NOMO-1 (cell line): ENCODE measurements at regions not wholly inside any gene's neighbourhood (a gene's known extent, or its start where the extent isn't known, plus 50 kb on each side); places are given as distances from the start of the nearest gene placed in this dataset.

Experiments used
- DNase-seq, 2 experiments: peaks; one replicate each; lab custom pipeline; 2025; ENCODE audit not compliant: unreplicated experiment in 2 of 2; lab: John Stamatoyannopoulos, UW

- DNase-seq, result peak; percentile 39 to 72
These were observed 172.3 kb upstream of the MCTP2 start for GRCh38 chr15:94059013-94059587.

GRCh38 chr15:94057305-94057704 lies 174.1 kb upstream of the MCTP2 start:
- no peak for DNase-seq

- peak in 1 of 2 experiments; percentile 24 for DNase-seq
These were observed 175.0 kb upstream of the MCTP2 start for GRCh38 chr15:94056314-94056713.

- no peak for DNase-seq
These were observed 177.7 kb upstream of the MCTP2 start for GRCh38 chr15:94053626-94054025.

- no peak for DNase-seq
These were observed 178.7 kb upstream of the MCTP2 start for GRCh38 chr15:94052711-94053110.

GRCh38 chr15:94047566-94047965 lies 183.8 kb upstream of the MCTP2 start:
- DNase-seq, result no peak

- DNase-seq, result no peak
These were observed 189.0 kb upstream of the MCTP2 start for GRCh38 chr15:94042180-94042928.

- no peak for DNase-seq
These were observed 189.6 kb upstream of the MCTP2 start for GRCh38 chr15:94041746-94042145.

- no peak for DNase-seq
These were observed 190.7 kb upstream of the MCTP2 start for GRCh38 chr15:94040541-94041248.

- DNase-seq, result no peak
These were observed 195.2 kb upstream of the MCTP2 start for GRCh38 chr15:94036156-94036555.

- DNase-seq, result no peak
These were observed 197.7 kb upstream of the MCTP2 start for GRCh38 chr15:94033683-94034020.

- no peak for DNase-seq
These were observed 198.2 kb upstream of the MCTP2 start for GRCh38 chr15:94033014-94033682.

- DNase-seq, result no peak
These were observed 198.8 kb upstream of the MCTP2 start for GRCh38 chr15:94032571-94032970.

GRCh38 chr15:94031072-94031471 lies 200.3 kb upstream of the MCTP2 start:
- no peak for DNase-seq

GRCh38 chr15:94029495-94029894 lies 201.9 kb upstream of the MCTP2 start:
- no peak for DNase-seq

GRCh38 chr15:94028809-94029208 lies 202.6 kb upstream of the MCTP2 start:
- no peak for DNase-seq

GRCh38 chr15:94028121-94028520 lies 203.2 kb upstream of the MCTP2 start:
- no peak for DNase-seq

GRCh38 chr15:94027581-94027980 lies 203.8 kb upstream of the MCTP2 start:
- DNase-seq, result no peak

GRCh38 chr15:94026458-94027304 lies 204.7 kb upstream of the MCTP2 start:
- DNase-seq, result no peak

GRCh38 chr15:94023531-94023930 lies 207.8 kb upstream of the MCTP2 start:
- no peak for DNase-seq
